Transverse colon (tissue), 4 donors: ENCODE measurements at regions not wholly inside any gene's neighbourhood (a gene's known extent, or its start where the extent isn't known, plus 50 kb on each side); places are given as distances from the start of the nearest gene placed in this dataset.

Experiments
- EP300 ChIP-seq: sonication (generic); formaldehyde crosslinking; IDR thresholded peaks from one replicate; pipeline ENCODE4 v1.6.1; 2017; ENCODE audit warnings: antibody characterized with exemption, low read depth
- POLR2A ChIP-seq: fragments of 450-650 bp; IDR thresholded peaks from one replicate; pipeline ENCODE4 v1.6.1; 2016; ENCODE audit warnings: antibody characterized with exemption, mild to moderate bottlenecking, moderate library complexity
- POLR2AphosphoS5 ChIP-seq, 3 donors: sonication (generic); formaldehyde crosslinking; IDR thresholded peaks; one replicate each; pipeline ENCODE4 v1.6.1; 2016; ENCODE audit warnings: antibody characterized with exemption in 3 of 3
- TF ChIP-seq, protein P1 (sequence below), 5 experiments: fragments of 200-600 bp in 3 of 5; fragments of 450-650 bp in 2 of 5; sonication (generic) in 3 of 5; IDR thresholded peaks; 1 replicate in 2 of 5; 2 replicates in 3 of 5; pipeline ENCODE4 v1.5.1; 2016 to 2017; ENCODE audit warnings: antibody characterized with exemption in 5 of 5, inconsistent platforms in 3 of 5, mild to moderate bottlenecking in 2 of 5, moderate library complexity in 1 of 5

DNA sequence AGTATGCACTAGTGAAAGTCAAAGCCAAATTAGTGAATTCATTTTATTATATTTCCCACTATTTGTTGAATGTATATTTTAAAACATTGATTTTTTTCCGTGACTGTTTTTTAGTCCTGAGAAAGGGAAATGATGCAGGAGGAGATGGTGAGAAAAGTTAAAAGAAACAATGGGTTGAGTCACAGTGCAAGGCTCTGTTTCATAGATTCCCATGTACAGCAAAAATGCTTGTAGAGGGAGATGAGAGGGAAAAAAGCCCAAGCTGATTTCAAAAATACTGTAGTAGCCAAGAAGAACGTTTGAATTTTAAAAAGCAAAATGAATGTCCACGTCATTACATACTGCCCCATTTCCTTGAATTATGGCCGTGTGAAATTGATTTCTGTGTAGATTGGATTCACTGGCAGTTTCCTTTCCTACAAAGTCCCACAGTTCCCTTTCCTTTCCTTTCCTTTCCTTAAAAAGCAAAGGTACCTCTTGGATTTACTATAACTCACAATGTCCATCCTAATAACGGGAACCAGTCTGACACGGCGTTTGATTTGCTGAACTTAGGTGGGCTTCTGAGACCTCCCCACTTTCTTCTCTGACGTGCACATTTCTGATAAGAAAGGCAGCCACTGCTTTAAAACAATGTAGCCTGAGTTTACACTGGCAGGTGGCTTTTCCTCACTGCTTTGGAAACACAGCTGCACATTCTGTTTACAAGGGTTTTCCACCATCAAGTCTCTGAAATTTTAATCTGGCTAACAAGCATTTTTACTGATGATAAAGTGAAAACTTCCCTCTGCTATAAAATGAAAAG is 63.7 kb downstream of the SPCS3 start:
- TF ChIP-seq, protein P1, sequence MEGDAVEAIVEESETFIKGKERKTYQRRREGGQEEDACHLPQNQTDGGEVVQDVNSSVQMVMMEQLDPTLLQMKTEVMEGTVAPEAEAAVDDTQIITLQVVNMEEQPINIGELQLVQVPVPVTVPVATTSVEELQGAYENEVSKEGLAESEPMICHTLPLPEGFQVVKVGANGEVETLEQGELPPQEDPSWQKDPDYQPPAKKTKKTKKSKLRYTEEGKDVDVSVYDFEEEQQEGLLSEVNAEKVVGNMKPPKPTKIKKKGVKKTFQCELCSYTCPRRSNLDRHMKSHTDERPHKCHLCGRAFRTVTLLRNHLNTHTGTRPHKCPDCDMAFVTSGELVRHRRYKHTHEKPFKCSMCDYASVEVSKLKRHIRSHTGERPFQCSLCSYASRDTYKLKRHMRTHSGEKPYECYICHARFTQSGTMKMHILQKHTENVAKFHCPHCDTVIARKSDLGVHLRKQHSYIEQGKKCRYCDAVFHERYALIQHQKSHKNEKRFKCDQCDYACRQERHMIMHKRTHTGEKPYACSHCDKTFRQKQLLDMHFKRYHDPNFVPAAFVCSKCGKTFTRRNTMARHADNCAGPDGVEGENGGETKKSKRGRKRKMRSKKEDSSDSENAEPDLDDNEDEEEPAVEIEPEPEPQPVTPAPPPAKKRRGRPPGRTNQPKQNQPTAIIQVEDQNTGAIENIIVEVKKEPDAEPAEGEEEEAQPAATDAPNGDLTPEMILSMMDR (IDR thresholded peaks at IDR 0.05): no peak
- TF ChIP-seq POLR2AphosphoS5 (IDR thresholded peaks at IDR 0.05) (no peak), POLR2A (no peak), EP300 (no peak)
